Gastroesophageal sphincter (tissue), 3 donors: ENCODE measurements at regions not wholly inside any gene's neighbourhood (a gene's known extent, or its start where the extent isn't known, plus 50 kb on each side); places are given as distances from the start of the nearest gene placed in this dataset.

ENCODE experiments used
- CTCF ChIP-seq, 4 experiments: fragments of 200-600 bp in 2 of 4; fragments of 450-650 bp in 2 of 4; sonication (generic) in 1 of 4; IDR thresholded peaks; one replicate each; pipeline ENCODE4 v1.5.1; 2017 to 2019; ENCODE audit warnings: antibody characterized with exemption in 4 of 4, mild to moderate bottlenecking in 2 of 4, moderate library complexity in 2 of 4
- POLR2AphosphoS5 ChIP-seq: sonication (generic); formaldehyde crosslinking; IDR thresholded peaks from one replicate; pipeline ENCODE4 v1.6.1; 2017; ENCODE audit warnings: antibody characterized with exemption

GRCh38 chr4:104113850-104114249, 380.8 kb downstream of the CXXC4 start:
- TF ChIP-seq CTCF (IDR thresholded peaks at IDR 0.05) (no peak), POLR2AphosphoS5 (no peak)
